H1 (cell line): ENCODE measurements at regions not wholly inside any gene's neighbourhood (a gene's known extent, or its start where the extent isn't known, plus 50 kb on each side); places are given as distances from the start of the nearest gene placed in this dataset.

Experiments used
- ASH2L ChIP-seq: fragments of 200-600, 300-600 bp; sonication (generic); IDR thresholded peaks from one replicate; pipeline ENCODE4 v1.7.1; 2017; ENCODE audit warnings: low read length
- BACH1 ChIP-seq: IDR thresholded peaks from 2 replicates; pipeline ENCODE4 v1.6.1; 2012; ENCODE audit warnings: low read length, improper control_type of control experiment
- CBX5 ChIP-seq: fragments of 300-800, 300-1000 bp; sonication (generic); IDR thresholded peaks from 2 replicates; pipeline ENCODE4 v1.7.1; 2016; ENCODE audit warnings: antibody characterized with exemption, low read length, low read depth
- EZH2 ChIP-seq: fragments of 200-600 bp; sonication (generic); IDR thresholded peaks from 2 replicates; pipeline ENCODE4 v1.7.1; 2012; ENCODE audit warnings: low read depth, mild to moderate bottlenecking, moderate library complexity, low read length, inconsistent platforms; ENCODE audit not compliant: severe bottlenecking
- MAX ChIP-seq: IDR thresholded peaks from 2 replicates; pipeline ENCODE4 v1.6.1; 2012; ENCODE audit warnings: inconsistent platforms
- SIN3A ChIP-seq, 2 experiments: IDR thresholded peaks in 1 of 2; conservative IDR thresholded peaks in 1 of 2; 2 replicates each; pipeline ENCODE4 v1.6.1; 2011 to 2012; ENCODE audit warnings: low read length in 2 of 2, improper control_type of control experiment in 1 of 2, low read depth in 1 of 2, mild to moderate bottlenecking in 1 of 2
- TEAD4 ChIP-seq: IDR thresholded peaks from 2 replicates; pipeline ENCODE4 v1.6.1; 2012; ENCODE audit warnings: low read depth, low read length, inconsistent platforms, mixed read lengths
- TF ChIP-seq, protein P1 (sequence below): fragments of 300-600 bp; sonication (generic); IDR thresholded peaks from 2 replicates; pipeline ENCODE4 v1.7.1; 2012; ENCODE audit warnings: low read length, moderate library complexity, mild to moderate bottlenecking, inconsistent platforms; ENCODE audit not compliant: insufficient replicate concordance

GRCh38 chr6:44560458-44561059 is 173.1 kb downstream of the CDC5L start (continued):
- TF ChIP-seq, protein P1, sequence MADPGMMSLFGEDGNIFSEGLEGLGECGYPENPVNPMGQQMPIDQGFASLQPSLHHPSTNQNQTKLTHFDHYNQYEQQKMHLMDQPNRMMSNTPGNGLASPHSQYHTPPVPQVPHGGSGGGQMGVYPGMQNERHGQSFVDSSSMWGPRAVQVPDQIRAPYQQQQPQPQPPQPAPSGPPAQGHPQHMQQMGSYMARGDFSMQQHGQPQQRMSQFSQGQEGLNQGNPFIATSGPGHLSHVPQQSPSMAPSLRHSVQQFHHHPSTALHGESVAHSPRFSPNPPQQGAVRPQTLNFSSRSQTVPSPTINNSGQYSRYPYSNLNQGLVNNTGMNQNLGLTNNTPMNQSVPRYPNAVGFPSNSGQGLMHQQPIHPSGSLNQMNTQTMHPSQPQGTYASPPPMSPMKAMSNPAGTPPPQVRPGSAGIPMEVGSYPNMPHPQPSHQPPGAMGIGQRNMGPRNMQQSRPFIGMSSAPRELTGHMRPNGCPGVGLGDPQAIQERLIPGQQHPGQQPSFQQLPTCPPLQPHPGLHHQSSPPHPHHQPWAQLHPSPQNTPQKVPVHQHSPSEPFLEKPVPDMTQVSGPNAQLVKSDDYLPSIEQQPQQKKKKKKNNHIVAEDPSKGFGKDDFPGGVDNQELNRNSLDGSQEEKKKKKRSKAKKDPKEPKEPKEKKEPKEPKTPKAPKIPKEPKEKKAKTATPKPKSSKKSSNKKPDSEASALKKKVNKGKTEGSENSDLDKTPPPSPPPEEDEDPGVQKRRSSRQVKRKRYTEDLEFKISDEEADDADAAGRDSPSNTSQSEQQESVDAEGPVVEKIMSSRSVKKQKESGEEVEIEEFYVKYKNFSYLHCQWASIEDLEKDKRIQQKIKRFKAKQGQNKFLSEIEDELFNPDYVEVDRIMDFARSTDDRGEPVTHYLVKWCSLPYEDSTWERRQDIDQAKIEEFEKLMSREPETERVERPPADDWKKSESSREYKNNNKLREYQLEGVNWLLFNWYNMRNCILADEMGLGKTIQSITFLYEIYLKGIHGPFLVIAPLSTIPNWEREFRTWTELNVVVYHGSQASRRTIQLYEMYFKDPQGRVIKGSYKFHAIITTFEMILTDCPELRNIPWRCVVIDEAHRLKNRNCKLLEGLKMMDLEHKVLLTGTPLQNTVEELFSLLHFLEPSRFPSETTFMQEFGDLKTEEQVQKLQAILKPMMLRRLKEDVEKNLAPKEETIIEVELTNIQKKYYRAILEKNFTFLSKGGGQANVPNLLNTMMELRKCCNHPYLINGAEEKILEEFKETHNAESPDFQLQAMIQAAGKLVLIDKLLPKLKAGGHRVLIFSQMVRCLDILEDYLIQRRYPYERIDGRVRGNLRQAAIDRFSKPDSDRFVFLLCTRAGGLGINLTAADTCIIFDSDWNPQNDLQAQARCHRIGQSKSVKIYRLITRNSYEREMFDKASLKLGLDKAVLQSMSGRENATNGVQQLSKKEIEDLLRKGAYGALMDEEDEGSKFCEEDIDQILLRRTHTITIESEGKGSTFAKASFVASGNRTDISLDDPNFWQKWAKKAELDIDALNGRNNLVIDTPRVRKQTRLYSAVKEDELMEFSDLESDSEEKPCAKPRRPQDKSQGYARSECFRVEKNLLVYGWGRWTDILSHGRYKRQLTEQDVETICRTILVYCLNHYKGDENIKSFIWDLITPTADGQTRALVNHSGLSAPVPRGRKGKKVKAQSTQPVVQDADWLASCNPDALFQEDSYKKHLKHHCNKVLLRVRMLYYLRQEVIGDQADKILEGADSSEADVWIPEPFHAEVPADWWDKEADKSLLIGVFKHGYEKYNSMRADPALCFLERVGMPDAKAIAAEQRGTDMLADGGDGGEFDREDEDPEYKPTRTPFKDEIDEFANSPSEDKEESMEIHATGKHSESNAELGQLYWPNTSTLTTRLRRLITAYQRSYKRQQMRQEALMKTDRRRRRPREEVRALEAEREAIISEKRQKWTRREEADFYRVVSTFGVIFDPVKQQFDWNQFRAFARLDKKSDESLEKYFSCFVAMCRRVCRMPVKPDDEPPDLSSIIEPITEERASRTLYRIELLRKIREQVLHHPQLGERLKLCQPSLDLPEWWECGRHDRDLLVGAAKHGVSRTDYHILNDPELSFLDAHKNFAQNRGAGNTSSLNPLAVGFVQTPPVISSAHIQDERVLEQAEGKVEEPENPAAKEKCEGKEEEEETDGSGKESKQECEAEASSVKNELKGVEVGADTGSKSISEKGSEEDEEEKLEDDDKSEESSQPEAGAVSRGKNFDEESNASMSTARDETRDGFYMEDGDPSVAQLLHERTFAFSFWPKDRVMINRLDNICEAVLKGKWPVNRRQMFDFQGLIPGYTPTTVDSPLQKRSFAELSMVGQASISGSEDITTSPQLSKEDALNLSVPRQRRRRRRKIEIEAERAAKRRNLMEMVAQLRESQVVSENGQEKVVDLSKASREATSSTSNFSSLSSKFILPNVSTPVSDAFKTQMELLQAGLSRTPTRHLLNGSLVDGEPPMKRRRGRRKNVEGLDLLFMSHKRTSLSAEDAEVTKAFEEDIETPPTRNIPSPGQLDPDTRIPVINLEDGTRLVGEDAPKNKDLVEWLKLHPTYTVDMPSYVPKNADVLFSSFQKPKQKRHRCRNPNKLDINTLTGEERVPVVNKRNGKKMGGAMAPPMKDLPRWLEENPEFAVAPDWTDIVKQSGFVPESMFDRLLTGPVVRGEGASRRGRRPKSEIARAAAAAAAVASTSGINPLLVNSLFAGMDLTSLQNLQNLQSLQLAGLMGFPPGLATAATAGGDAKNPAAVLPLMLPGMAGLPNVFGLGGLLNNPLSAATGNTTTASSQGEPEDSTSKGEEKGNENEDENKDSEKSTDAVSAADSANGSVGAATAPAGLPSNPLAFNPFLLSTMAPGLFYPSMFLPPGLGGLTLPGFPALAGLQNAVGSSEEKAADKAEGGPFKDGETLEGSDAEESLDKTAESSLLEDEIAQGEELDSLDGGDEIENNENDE = no peak
- TF ChIP-seq TEAD4 = no peak
- no peak for TF ChIP-seq BACH1
- TF ChIP-seq EZH2 = no peak
- no peak for TF ChIP-seq ASH2L
- no peak for TF ChIP-seq CBX5
- TF ChIP-seq SIN3A (conservative IDR thresholded peaks at IDR 0.05 in 1 of 2, IDR thresholded peaks at IDR 0.05 in 1 of 2; ENCODE audit: low read depth in 1 of 2, low read length in 2 of 2) = no peak
- TF ChIP-seq MAX = no peak
